DND-41 (cell line): ENCODE measurements at regions not wholly inside any gene's neighbourhood (a gene's known extent, or its start where the extent isn't known, plus 50 kb on each side); places are given as distances from the start of the nearest gene placed in this dataset.

Source experiments
- ATAC-seq: fragments of 200-7000 bp; cut with Tn5 transposase; 3 replicates; pipeline ENCODE4 v1.9.1; 2021; ENCODE audit warnings: low read depth; ENCODE audit not compliant: insufficient read depth
- DNase-seq: peaks from one replicate; pipeline ENCODE4 v3.0.0-alpha.2; 2020
- H2AFZ ChIP-seq: 2 replicates; pipeline ENCODE4 v1.6.0; 2012; ENCODE audit warnings: low read depth, low read length
- H3K27ac ChIP-seq: 2 replicates; pipeline ENCODE4 v1.5.1; 2012; ENCODE audit warnings: low read length, inconsistent platforms
- H3K27me3 ChIP-seq: fragments of 200-600 bp; sonication (generic); 2 replicates; pipeline ENCODE4 v1.6.0; 2012; ENCODE audit warnings: low read length, mild to moderate bottlenecking, inconsistent platforms; ENCODE audit not compliant: insufficient read depth, poor library complexity
- H3K36me3 ChIP-seq: 2 replicates; pipeline ENCODE4 v1.5.1; 2012; ENCODE audit warnings: low read length, inconsistent platforms; ENCODE audit not compliant: insufficient read depth
- H3K4me1 ChIP-seq: 2 replicates; pipeline ENCODE4 v1.5.1; 2012; ENCODE audit warnings: mild to moderate bottlenecking, low read length; ENCODE audit not compliant: insufficient read depth
- H3K4me2 ChIP-seq: 2 replicates; pipeline ENCODE4 v1.6.0; 2012; ENCODE audit warnings: mild to moderate bottlenecking, moderate library complexity, low read length, inconsistent platforms; ENCODE audit not compliant: insufficient read depth
- H3K4me3 ChIP-seq, 2 experiments: fragments of 200-600 bp in 1 of 2; shearing (Covaris generic) in 1 of 2; 2 replicates each; pipeline ENCODE4 v1.5.1; 2012 to 2016; ENCODE audit warnings: inconsistent platforms in 2 of 2, low read length in 2 of 2, mild to moderate bottlenecking in 2 of 2, low read depth in 1 of 2, moderate library complexity in 1 of 2
- H3K79me2 ChIP-seq: 2 replicates; pipeline ENCODE4 v1.6.0; 2012; ENCODE audit warnings: low read length, inconsistent platforms; ENCODE audit not compliant: insufficient read depth
- H3K9ac ChIP-seq: 2 replicates; pipeline ENCODE4 v1.6.0; 2012; ENCODE audit warnings: low read depth, mild to moderate bottlenecking, inconsistent platforms, low read length, moderate library complexity
- H3K9me3 ChIP-seq: 2 replicates; pipeline ENCODE4 v1.5.1; 2012; ENCODE audit warnings: low read length, moderate library complexity, mild to moderate bottlenecking, inconsistent platforms; ENCODE audit not compliant: insufficient read depth, severe bottlenecking
- H4K20me1 ChIP-seq: 2 replicates; pipeline ENCODE4 v1.6.0; 2012; ENCODE audit warnings: low read length; ENCODE audit not compliant: insufficient read depth
- CTCF ChIP-seq: IDR thresholded peaks from 2 replicates; pipeline ENCODE4 v1.5.1; 2012; ENCODE audit warnings: borderline replicate concordance, low read length, moderate library complexity, mild to moderate bottlenecking; ENCODE audit not compliant: poor library complexity, severe bottlenecking; ENCODE audit errors: extremely low read depth
- EZH2 ChIP-seq: IDR thresholded peaks from 3 replicates; pipeline ENCODE4 v1.6.1; 2012; ENCODE audit warnings: borderline replicate concordance, low read depth, mild to moderate bottlenecking, moderate library complexity, low read length, inconsistent platforms; ENCODE audit not compliant: severe bottlenecking

- Histone ChIP-seq H3K4me3 (no peak overlapping the region), H3K79me2 (no peaks in the 10 kb centered on the region), H3K4me2 (no peak overlapping the region), H3K9me3 (no peaks in the 10 kb centered on the region), H3K27ac (no peak overlapping the region), H4K20me1 (no peaks in the 10 kb centered on the region), H3K4me1 (peaks cover 12% of the 10 kb centered on the region), H2AFZ (no peak overlapping the region), H3K27me3 (no peaks in the 10 kb centered on the region), H3K9ac (no peak overlapping the region), H3K36me3 (no peaks in the 10 kb centered on the region)
- ATAC-seq (no peak), DNase-seq (no peak)
- TF ChIP-seq CTCF, result no peak
Measured at GRCh38 chr2:8234253-8234652, 447.6 kb upstream of the ID2 start.

- TF ChIP-seq EZH2 (no peak), CTCF (no peak)
- DNase-seq, result no peak
- H3K79me2 ChIP-seq, result no peaks in the 10 kb centered on the region
Measured at GRCh38 chr2:8234757-8235374, 447.0 kb upstream of the ID2 start.

GRCh38 chr2:8235419-8235818 is 446.4 kb upstream of the ID2 start:
- Histone ChIP-seq H3K27ac (no peak overlapping the region), H3K4me3 (no peak overlapping the region), H3K4me2 (no peak overlapping the region)

More at GRCh38 chr2:8234757-8235374, 447.0 kb upstream of the ID2 start:
- Histone ChIP-seq H3K9ac (no peak overlapping the region), H3K36me3 (no peaks in the 10 kb centered on the region), H3K4me3 (no peak overlapping the region), H3K27ac (no peak overlapping the region), H4K20me1 (no peaks in the 10 kb centered on the region), H3K4me1 (peaks cover 7% of the 10 kb centered on the region), H2AFZ (no peak overlapping the region), H3K27me3 (no peaks in the 10 kb centered on the region), H3K9me3 (no peaks in the 10 kb centered on the region), H3K4me2 (no peak overlapping the region)
- no peak for ATAC-seq

More at GRCh38 chr2:8235419-8235818, 446.4 kb upstream of the ID2 start:
- H3K36me3 ChIP-seq, result no peaks in the 10 kb centered on the region
- H3K9ac ChIP-seq, result no peak overlapping the region
- H3K79me2 ChIP-seq, result no peaks in the 10 kb centered on the region
- H3K9me3 ChIP-seq, result no peaks in the 10 kb centered on the region
- no peaks in the 10 kb centered on the region for H3K27me3 ChIP-seq
- no peak for TF ChIP-seq CTCF
- no peak for TF ChIP-seq EZH2
- DNase-seq (no peak), ATAC-seq (no peak)
- H3K4me1 ChIP-seq, result peaks cover 2% of the 10 kb centered on the region
- no peaks in the 10 kb centered on the region for H4K20me1 ChIP-seq
- no peak overlapping the region for H2AFZ ChIP-seq
